RWPE2 (cell line): ENCODE measurements at regions not wholly inside any gene's neighbourhood (a gene's known extent, or its start where the extent isn't known, plus 50 kb on each side); places are given as distances from the start of the nearest gene placed in this dataset.
"Not testable (repeated sequence)": the region's sequence is repeated elsewhere in the genome, so short reads cannot be mapped to it uniquely, and the experiment has no call there.

Experiments used
- ATAC-seq: fragments of 200-7000 bp; cut with Tn5 transposase; 3 replicates; pipeline ENCODE4 v1.9.1; 2021; ENCODE audit warnings: low read depth
- DNase-seq: peaks from one replicate; pipeline ENCODE4 v3.0.0-alpha.2; 2020; ENCODE audit warnings: low spot score
- H3K27ac ChIP-seq: fragments of 450-650 bp; 2 replicates; pipeline ENCODE4 v1.5.1; 2017; ENCODE audit warnings: mild to moderate bottlenecking; ENCODE audit not compliant: poor library complexity, severe bottlenecking
- H3K27me3 ChIP-seq: fragments of 250-450 bp; sonication (Bioruptor Pico); 2 replicates; pipeline ENCODE4 v1.5.1; 2021; ENCODE audit warnings: mild to moderate bottlenecking, moderate library complexity; ENCODE audit not compliant: insufficient read depth, poor library complexity, severe bottlenecking
- H3K36me3 ChIP-seq: fragments of 250-450 bp; sonication (Bioruptor Pico); 2 replicates; pipeline ENCODE4 v1.5.1; 2020; ENCODE audit warnings: low read depth, mild to moderate bottlenecking, moderate library complexity
- H3K4me1 ChIP-seq: fragments of 250-450 bp; sonication (Bioruptor Pico); 2 replicates; pipeline ENCODE4 v1.5.1; 2021; ENCODE audit warnings: mild to moderate bottlenecking, moderate library complexity; ENCODE audit not compliant: insufficient read depth, poor library complexity, severe bottlenecking
- H3K4me3 ChIP-seq: fragments of 250-450 bp; sonication (Bioruptor Pico); 2 replicates; pipeline ENCODE4 v1.5.1; 2021; ENCODE audit warnings: mild to moderate bottlenecking, moderate library complexity; ENCODE audit not compliant: severe bottlenecking
- H3K9me3 ChIP-seq: fragments of 250-450 bp; sonication (Bioruptor Pico); 2 replicates; pipeline ENCODE4 v1.5.1; 2021; ENCODE audit warnings: mild to moderate bottlenecking, moderate library complexity; ENCODE audit not compliant: severe bottlenecking
- TF ChIP-seq, protein P1 (sequence below): fragments of 450-650 bp; IDR thresholded peaks from one replicate; pipeline ENCODE4 v1.5.1; 2017; ENCODE audit warnings: mild to moderate bottlenecking, moderate library complexity; ENCODE audit not compliant: poor library complexity, severe bottlenecking

DNA sequence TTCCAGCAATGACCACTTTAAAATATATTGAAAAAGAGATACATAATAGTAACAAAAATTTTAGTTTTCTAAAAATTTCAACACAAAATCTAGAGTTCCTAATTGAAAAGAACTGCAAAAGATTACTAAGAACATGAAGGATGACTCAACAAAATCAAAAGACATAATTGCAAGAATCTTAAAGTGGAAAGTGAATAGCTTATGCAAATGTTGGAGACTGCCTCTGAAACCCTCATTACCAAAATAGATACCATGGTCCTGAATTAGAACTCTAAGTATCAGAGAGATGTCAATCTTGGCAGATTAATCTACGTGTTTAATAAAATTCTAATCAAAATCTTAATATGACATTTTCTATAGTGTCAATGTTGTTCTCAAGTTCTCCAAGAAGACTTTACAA is 60.7 kb upstream of the SGO1 start:
- Histone ChIP-seq H3K27me3 (no peaks in the 10 kb centered on the region), H3K4me1 (no peaks in the 10 kb centered on the region), H3K27ac (no peak overlapping the region), H3K4me3 (no peak overlapping the region), H3K36me3 (no peaks in the 10 kb centered on the region), H3K9me3 (no peaks in the 10 kb centered on the region)
- ATAC-seq: no peak
- TF ChIP-seq, protein P1, sequence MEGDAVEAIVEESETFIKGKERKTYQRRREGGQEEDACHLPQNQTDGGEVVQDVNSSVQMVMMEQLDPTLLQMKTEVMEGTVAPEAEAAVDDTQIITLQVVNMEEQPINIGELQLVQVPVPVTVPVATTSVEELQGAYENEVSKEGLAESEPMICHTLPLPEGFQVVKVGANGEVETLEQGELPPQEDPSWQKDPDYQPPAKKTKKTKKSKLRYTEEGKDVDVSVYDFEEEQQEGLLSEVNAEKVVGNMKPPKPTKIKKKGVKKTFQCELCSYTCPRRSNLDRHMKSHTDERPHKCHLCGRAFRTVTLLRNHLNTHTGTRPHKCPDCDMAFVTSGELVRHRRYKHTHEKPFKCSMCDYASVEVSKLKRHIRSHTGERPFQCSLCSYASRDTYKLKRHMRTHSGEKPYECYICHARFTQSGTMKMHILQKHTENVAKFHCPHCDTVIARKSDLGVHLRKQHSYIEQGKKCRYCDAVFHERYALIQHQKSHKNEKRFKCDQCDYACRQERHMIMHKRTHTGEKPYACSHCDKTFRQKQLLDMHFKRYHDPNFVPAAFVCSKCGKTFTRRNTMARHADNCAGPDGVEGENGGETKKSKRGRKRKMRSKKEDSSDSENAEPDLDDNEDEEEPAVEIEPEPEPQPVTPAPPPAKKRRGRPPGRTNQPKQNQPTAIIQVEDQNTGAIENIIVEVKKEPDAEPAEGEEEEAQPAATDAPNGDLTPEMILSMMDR: no peak
- DNase-seq: no peak

DNA sequence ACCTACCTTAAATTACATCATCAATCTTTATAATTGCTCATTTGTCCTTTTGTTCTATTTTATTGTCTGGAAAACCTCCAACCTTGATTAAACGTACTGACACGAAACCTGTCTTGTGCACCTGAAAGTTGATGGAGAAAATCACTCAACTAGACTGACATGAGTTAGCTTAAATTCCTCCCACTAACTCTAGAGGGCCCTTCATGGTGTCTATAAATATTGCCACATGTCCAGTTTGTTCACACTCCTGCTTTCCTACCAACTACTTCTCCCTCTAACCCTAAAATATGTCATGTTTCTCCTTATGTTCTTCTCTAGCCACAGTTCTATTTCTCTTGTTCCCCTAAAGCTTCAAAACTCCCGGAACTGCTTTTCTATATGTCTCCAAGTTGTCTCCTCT is 59.8 kb upstream of the SGO1 start:
- Histone ChIP-seq H3K4me3 (no peak overlapping the region), H3K27me3 (no peaks in the 10 kb centered on the region), H3K36me3 (no peaks in the 10 kb centered on the region), H3K27ac (no peak overlapping the region), H3K9me3 (no peaks in the 10 kb centered on the region), H3K4me1 (no peaks in the 10 kb centered on the region)
- TF ChIP-seq, protein P1: no peak
- DNase-seq (no peak), ATAC-seq (no peak)

DNA sequence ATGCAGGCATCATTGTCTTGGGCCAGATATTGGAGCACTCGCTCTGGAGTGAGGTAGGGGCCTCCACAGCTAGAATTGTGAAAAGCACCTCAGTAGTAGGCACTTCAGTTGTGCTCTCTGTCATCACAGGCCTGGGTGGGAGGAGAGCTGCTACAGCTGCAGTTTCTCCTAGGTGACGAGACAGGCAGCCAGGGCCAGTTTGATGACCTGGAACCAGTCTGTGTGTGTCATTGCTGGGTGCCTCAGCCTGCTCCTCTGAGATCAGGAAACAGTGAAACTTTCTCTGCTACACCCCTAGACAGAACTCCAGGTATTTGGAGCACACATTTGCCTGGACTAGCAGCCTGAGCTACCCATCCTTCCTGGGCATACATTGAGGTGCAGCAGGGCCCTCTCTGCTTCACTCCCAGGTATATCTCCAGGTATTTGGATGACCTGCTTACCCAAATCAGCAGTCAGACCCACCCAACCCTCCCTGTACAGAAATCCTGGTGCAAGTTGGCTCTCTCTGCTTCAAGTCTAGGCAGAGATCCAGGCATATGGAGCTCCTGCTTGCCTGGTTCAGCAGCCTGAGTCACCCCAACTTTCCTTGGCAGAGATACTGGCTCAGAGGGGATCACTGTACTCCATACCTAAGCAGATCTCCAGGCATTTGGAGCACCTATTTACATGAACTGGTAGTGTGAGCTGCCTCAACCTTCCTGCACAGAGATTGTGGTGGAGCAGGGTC is 54.3 kb upstream of the SGO1 start:
- no peaks in the 10 kb centered on the region for H3K27me3 ChIP-seq
- H3K27ac ChIP-seq: no peak overlapping the region
- DNase-seq (no peak), ATAC-seq (no peak)
- no peaks in the 10 kb centered on the region for H3K36me3 ChIP-seq
- TF ChIP-seq, protein P1: no peak
- H3K4me1 ChIP-seq: no peaks in the 10 kb centered on the region
- no peaks in the 10 kb centered on the region for H3K9me3 ChIP-seq
- no peak overlapping the region for H3K4me3 ChIP-seq

DNA sequence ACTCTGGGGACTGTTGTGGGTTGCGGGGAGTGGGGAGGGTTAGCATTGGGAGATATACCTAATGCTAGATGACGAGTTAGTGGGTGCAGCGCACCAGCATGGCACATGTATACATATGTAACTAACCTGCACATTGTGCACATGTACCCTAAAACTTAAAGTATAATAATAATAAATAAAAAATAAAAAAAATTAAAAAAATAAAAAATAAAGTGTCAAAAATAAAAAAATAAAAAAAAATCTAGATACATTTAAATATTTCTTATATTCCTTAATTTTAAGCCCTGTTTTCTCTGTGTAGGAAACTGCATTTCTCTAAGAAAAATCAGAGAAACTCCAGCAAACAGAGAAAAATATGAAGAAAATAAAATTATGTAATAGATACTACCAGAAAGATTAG is 52.2 kb upstream of the SGO1 start:
- not testable (repeated sequence) for ATAC-seq, H3K36me3 ChIP-seq, H3K27ac ChIP-seq, H3K4me3 ChIP-seq, H3K27me3 ChIP-seq, DNase-seq, H3K4me1 ChIP-seq, H3K9me3 ChIP-seq

DNA sequence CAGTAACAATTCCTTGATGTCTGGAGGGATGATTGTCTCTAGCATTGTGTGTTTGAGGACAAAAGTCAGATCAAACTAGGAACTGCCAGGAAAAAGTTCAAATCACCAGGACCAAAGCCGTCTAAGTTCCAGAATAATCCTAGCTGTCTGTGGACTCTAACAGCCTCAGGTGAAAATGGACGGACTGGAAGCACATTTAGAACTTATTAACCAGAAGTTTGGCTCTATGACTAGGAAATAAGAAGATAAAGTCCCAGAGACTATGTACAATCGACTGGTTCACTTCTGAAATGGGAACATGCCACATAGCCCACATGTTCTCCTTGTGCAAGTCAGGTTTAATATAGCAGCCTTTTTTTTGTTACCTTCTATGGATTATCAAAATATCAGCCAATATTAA is 50.6 kb upstream of the SGO1 start:
- DNase-seq: no peak
- Histone ChIP-seq H3K4me3 (no peak overlapping the region), H3K36me3 (no peaks in the 10 kb centered on the region), H3K27ac (no peak overlapping the region), H3K27me3 (no peaks in the 10 kb centered on the region), H3K4me1 (no peaks in the 10 kb centered on the region), H3K9me3 (no peaks in the 10 kb centered on the region)
- TF ChIP-seq, protein P1: no peak
- no peak for ATAC-seq
